Osteocyte (in vitro differentiated cells): ENCODE measurements at regions not wholly inside any gene's neighbourhood (a gene's known extent, or its start where the extent isn't known, plus 50 kb on each side); places are given as distances from the start of the nearest gene placed in this dataset.

Experiments used
- DNase-seq: peaks from one replicate; pipeline ENCODE4 v3.0.0; 2021; ENCODE audit warnings: mixed read lengths; ENCODE audit not compliant: unreplicated experiment; ENCODE audit errors: extremely low spot score
- H3K27ac Mint-ChIP-seq: one replicate; pipeline ENCODE4 v1.8.0; 2021; ENCODE audit warnings: mild to moderate bottlenecking, mixed read lengths; ENCODE audit not compliant: unreplicated experiment
- H3K27me3 Mint-ChIP-seq: one replicate; pipeline ENCODE4 v1.8.0; 2021; ENCODE audit warnings: mixed read lengths; ENCODE audit not compliant: unreplicated experiment
- H3K36me3 Mint-ChIP-seq: one replicate; pipeline ENCODE4 v1.8.0; 2021; ENCODE audit warnings: mixed read lengths; ENCODE audit not compliant: unreplicated experiment
- H3K4me1 Mint-ChIP-seq: one replicate; pipeline ENCODE4 v1.8.0; 2021; ENCODE audit warnings: mixed read lengths; ENCODE audit not compliant: unreplicated experiment
- H3K4me3 Mint-ChIP-seq: one replicate; pipeline ENCODE4 v1.8.0; 2021; ENCODE audit warnings: mild to moderate bottlenecking, moderate library complexity, mixed read lengths; ENCODE audit not compliant: unreplicated experiment
- H3K9me3 Mint-ChIP-seq: one replicate; pipeline ENCODE4 v1.8.0; 2021; ENCODE audit warnings: mixed read lengths; ENCODE audit not compliant: unreplicated experiment
- CTCF ChIP-seq: fragments of 200-600 bp; sonication (generic); IDR thresholded peaks from 2 replicates; pipeline ENCODE4 v1.5.0; 2021; ENCODE audit warnings: antibody characterized with exemption, mild to moderate bottlenecking, moderate library complexity

DNA sequence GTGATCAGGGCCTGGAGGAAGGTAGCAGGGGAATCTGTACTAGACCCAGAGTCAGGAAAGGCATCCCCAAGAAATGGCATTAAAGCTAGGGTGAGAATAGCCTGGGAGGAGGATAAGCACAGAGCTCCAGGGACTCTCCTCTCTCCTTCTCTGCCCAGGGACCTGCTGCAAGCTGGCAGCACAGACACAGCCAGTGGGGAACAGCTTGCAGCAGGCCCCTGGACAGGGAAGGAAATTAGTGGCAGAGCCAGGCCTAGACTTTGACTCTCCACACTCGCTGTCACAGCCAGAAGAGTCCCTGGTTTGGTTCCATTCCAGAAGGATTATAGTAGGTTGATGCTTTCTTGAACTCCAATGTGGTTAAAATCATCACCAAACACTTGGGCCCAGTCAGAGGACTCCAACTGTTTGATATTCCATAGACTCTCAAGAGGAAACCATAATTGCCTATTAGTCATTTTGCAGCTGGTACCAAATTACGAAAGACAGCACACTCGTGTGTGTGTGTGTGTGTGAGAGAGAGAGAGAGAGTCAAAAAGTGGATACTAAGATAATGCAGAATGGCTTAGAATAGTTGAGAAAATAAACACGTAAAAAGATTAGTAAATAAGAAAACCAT is 95.5 kb upstream of the ATP8B1 start:
- Mint-ChIP-seq H3K27me3 (no peaks in the 10 kb centered on the region), H3K9me3 (no peaks in the 10 kb centered on the region), H3K4me1 (no peaks in the 10 kb centered on the region), H3K4me3 (no peak overlapping the region), H3K36me3 (no peaks in the 10 kb centered on the region), H3K27ac (no peak overlapping the region)
- no peak for TF ChIP-seq CTCF
- no peak for DNase-seq

- no peak overlapping the region for H3K27ac Mint-ChIP-seq
- no peak overlapping the region for H3K4me3 Mint-ChIP-seq
- H3K9me3 Mint-ChIP-seq, result no peaks in the 10 kb centered on the region
- H3K4me1 Mint-ChIP-seq, result no peaks in the 10 kb centered on the region
- no peak for DNase-seq
- peaks cover 4% of the 10 kb centered on the region for H3K36me3 Mint-ChIP-seq
- no peak for TF ChIP-seq CTCF
- peaks cover 10% of the 10 kb centered on the region for H3K27me3 Mint-ChIP-seq
These were observed 92.1 kb upstream of the ATP8B1 start for GRCh38 chr18:57895182-57895581.

DNA sequence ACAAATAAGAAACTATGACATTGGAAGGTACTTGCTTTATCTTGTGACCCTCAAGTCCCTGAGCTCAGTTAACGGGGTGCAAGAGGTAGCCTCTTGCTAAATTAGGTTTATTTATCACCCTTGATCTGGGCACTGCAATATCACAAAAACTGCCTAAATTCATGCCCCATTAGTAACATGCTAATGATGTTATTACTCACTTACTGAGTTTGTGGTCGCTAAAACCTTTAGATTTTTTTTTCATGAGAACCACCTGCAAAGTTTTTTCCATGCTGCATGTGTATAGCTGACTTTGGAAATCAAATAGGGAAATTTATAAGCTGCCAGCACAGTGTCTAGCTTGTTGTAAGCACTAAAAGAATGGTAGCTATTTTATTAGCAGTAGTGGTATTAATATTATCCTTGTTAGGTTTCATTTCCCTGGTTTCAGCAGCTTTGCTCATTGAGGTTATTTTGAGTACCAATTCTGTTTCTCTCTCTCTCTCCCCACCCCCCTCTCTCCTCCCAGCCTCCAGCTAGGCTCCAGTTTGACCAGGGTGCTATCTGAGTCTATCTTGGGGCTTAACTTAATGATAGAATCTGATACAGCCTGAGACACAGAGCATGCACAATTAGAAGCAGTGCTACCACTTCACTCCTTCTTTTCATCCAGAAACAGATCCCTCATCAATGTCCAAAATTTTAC is 88.7 kb upstream of the ATP8B1 start:
- Mint-ChIP-seq H3K4me1 (no peaks in the 10 kb centered on the region), H3K4me3 (no peak overlapping the region), H3K27ac (no peak overlapping the region), H3K9me3 (no peaks in the 10 kb centered on the region), H3K36me3 (peaks cover 7% of the 10 kb centered on the region), H3K27me3 (peaks cover 10% of the 10 kb centered on the region)
- no peak for TF ChIP-seq CTCF
- no peak for DNase-seq

GRCh38 chr18:57890266-57890665 is 87.2 kb upstream of the ATP8B1 start:
- TF ChIP-seq CTCF, result no peak
- Mint-ChIP-seq H3K4me1 (no peaks in the 10 kb centered on the region), H3K9me3 (no peaks in the 10 kb centered on the region), H3K27me3 (peaks cover 10% of the 10 kb centered on the region), H3K27ac (no peak overlapping the region), H3K4me3 (no peak overlapping the region), H3K36me3 (peaks cover 7% of the 10 kb centered on the region)
- DNase-seq, result no peak

DNA sequence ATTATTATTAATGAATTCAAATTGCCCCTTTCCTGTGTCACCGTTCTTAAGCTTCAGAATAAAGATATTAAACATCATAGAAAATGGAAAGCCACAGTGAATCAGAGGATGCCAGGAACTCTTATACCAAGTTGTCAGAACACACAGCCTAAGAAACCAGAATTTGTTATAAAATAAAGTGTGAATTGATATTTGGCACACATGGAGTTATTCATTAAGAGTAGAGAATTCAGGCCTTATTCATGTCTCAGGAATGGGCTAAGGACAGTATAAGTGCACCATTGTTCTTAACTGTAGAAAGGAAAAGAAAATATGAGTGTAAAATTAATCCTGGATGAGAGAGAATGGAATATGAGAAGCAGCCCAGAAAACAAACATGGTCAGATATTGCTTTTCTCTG is 86.7 kb upstream of the ATP8B1 start:
- Mint-ChIP-seq H3K4me1 (no peaks in the 10 kb centered on the region), H3K27me3 (peaks cover 10% of the 10 kb centered on the region), H3K36me3 (peaks cover 7% of the 10 kb centered on the region), H3K9me3 (no peaks in the 10 kb centered on the region), H3K4me3 (no peak overlapping the region), H3K27ac (no peak overlapping the region)
- no peak for TF ChIP-seq CTCF
- no peak for DNase-seq
